ENCODE measurements at regions not wholly inside any gene's neighbourhood (a gene's known extent, or its start where the extent isn't known, plus 50 kb on each side); places are given as distances from the start of the nearest gene placed in this dataset.

DNA sequence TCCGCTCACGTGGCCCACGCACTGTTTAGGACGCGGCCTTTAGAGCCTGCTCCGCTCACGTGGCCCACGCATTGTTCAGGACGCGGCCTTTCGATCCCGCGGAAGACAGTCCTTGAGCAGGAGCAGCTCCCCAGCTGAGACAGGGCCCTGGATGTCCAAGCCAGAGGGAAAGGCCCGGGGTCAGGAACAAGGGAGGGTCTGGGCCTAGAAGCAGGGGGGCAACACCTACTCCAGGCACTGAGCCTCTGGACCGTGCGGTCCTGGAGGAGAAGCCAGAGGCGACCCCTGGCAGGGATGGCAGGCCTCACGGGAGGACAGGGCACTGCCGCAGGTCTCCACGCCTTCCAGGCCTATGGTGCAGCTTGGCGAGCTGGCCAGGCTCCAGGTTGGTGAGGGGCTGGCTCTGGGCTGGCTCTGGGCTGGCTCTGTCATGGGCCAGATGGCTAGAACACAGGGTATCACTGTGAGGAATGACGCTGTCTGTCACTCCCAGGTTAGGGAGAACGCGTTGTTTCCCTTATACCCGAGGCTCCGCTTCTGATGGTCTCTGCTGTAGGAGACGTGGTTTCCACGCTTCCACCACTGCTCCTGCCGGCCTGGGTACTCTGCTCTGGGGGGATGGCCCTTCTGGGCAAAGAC is 341.7 kb downstream of the TMEM121 start:
- TF ChIP-seq TCF4 (CRISPR knock-in tag; IDR thresholded peaks at IDR 0.05; ENCODE audit: borderline replicate concordance) (no peak), SNAI2 (CRISPR knock-in tag; IDR thresholded peaks at IDR 0.05) (no peak), RARB (CRISPR knock-in tag; IDR thresholded peaks at IDR 0.05) (no peak), ZFP3 (CRISPR knock-in tag; IDR thresholded peaks at IDR 0.05) (no peak), ZNF70 (CRISPR knock-in tag; IDR thresholded peaks at IDR 0.05) (no peak), ZNF565 (CRISPR knock-in tag; conservative IDR thresholded peaks at IDR 0.05; ENCODE audit: low read depth) (no peak), ARNTL (CRISPR knock-in tag; IDR thresholded peaks at IDR 0.05; ENCODE audit: borderline replicate concordance, low read depth) (no peak), CSDC2 (CRISPR knock-in tag; IDR thresholded peaks at IDR 0.05) (no peak), BACH2 (CRISPR knock-in tag; IDR thresholded peaks at IDR 0.05; ENCODE audit: borderline replicate concordance) (no peak), TOX (CRISPR knock-in tag; IDR thresholded peaks at IDR 0.05; ENCODE audit: borderline replicate concordance) (no peak), PPARA (CRISPR knock-in tag; IDR thresholded peaks at IDR 0.05; ENCODE audit: borderline replicate concordance) (no peak), ISL1 (CRISPR knock-in tag; IDR thresholded peaks at IDR 0.05) (no peak)
- TF ChIP-seq, protein P1, sequence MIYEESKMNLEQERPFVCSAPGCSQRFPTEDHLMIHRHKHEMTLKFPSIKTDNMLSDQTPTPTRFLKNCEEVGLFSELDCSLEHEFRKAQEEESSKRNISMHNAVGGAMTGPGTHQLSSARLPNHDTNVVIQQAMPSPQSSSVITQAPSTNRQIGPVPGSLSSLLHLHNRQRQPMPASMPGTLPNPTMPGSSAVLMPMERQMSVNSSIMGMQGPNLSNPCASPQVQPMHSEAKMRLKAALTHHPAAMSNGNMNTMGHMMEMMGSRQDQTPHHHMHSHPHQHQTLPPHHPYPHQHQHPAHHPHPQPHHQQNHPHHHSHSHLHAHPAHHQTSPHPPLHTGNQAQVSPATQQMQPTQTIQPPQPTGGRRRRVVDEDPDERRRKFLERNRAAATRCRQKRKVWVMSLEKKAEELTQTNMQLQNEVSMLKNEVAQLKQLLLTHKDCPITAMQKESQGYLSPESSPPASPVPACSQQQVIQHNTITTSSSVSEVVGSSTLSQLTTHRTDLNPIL (CRISPR knock-in tag; IDR thresholded peaks at IDR 0.05; ENCODE audit: low read depth), result no peak
- TF ChIP-seq, protein P2, sequence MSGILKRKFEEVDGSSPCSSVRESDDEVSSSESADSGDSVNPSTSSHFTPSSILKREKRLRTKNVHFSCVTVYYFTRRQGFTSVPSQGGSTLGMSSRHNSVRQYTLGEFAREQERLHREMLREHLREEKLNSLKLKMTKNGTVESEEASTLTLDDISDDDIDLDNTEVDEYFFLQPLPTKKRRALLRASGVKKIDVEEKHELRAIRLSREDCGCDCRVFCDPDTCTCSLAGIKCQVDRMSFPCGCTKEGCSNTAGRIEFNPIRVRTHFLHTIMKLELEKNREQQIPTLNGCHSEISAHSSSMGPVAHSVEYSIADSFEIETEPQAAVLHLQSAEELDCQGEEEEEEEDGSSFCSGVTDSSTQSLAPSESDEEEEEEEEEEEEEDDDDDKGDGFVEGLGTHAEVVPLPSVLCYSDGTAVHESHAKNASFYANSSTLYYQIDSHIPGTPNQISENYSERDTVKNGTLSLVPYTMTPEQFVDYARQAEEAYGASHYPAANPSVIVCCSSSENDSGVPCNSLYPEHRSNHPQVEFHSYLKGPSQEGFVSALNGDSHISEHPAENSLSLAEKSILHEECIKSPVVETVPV (CRISPR knock-in tag; IDR thresholded peaks at IDR 0.05), result no peak
- ATAC-seq, result no peak

DNA sequence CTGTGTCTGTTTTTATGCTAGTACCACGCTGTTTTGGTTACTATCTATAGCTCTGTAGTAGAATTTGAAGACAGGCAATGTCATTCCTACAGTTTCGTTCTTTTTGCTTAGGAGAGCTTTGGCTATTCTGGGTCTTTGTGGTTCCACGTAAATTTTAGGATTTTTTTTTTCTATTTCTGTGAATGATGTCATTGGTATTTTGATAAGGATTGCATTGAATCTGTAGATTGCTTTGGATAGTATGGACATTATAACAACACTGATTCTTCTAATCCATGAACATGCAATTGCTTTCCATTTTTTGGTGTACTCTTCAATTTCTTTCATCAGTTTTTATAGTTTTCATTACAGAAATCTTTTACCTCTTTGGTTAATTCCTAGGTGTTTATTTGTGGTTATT is 345.2 kb downstream of the TMEM121 start:
- ATAC-seq, result no peak
- no peak for TF ChIP-seq ZFP30 (CRISPR knock-in tag; IDR thresholded peaks at IDR 0.05)
- no peak for TF ChIP-seq ZNF70 (CRISPR knock-in tag; IDR thresholded peaks at IDR 0.05)
- TF ChIP-seq ZC3H10 (CRISPR knock-in tag; IDR thresholded peaks at IDR 0.05), result no peak
- TF ChIP-seq, protein P2 (CRISPR knock-in tag; IDR thresholded peaks at IDR 0.05), result no peak

DNA sequence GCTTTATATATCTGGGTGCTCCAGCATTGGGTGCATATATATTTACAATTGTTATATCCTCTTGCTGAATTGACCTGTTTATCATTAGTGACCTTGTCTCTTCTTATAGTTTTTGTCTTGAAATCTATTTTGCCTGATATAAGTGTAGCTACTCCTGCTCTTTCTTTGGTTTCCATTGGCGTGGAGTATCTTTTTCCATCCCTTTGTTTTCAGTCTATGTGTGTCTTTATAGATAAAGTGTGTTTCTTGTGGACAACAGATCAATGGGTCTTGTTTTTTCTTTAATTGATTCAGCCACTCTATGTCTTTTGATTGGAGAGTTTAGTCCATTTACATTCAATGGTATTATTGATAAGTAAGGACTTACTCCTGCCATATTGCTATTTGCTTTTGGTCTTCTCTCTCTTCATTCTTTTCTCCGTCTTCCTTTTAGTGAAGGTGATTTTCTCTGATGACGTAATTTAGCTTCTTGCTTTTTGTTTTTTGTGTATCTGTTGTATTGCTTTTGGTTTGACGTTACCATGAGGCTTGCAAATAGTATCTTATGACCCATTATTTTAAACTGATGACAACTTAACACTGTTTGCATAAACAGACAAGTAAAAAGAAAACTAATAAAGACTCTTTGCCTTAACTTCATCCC is 347.6 kb downstream of the TMEM121 start:
- TF ChIP-seq ZNF565 (CRISPR knock-in tag; conservative IDR thresholded peaks at IDR 0.05; ENCODE audit: low read depth), result no peak
- TF ChIP-seq, protein P3, sequence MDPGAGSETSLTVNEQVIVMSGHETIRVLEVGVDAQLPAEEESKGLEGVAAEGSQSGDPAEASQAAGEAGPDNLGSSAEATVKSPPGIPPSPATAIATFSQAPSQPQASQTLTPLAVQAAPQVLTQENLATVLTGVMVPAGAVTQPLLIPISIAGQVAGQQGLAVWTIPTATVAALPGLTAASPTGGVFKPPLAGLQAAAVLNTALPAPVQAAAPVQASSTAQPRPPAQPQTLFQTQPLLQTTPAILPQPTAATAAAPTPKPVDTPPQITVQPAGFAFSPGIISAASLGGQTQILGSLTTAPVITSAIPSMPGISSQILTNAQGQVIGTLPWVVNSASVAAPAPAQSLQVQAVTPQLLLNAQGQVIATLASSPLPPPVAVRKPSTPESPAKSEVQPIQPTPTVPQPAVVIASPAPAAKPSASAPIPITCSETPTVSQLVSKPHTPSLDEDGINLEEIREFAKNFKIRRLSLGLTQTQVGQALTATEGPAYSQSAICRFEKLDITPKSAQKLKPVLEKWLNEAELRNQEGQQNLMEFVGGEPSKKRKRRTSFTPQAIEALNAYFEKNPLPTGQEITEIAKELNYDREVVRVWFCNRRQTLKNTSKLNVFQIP (CRISPR knock-in tag; IDR thresholded peaks at IDR 0.05; ENCODE audit: borderline replicate concordance, low read depth), result no peak
- no peak for TF ChIP-seq ZC3H10 (CRISPR knock-in tag; IDR thresholded peaks at IDR 0.05)
- TF ChIP-seq SNAI2 (CRISPR knock-in tag; IDR thresholded peaks at IDR 0.05), result no peak
- no peak for TF ChIP-seq ZFP30 (CRISPR knock-in tag; IDR thresholded peaks at IDR 0.05)
- TF ChIP-seq ZNF8 (CRISPR knock-in tag; IDR thresholded peaks at IDR 0.05), result no peak
- TF ChIP-seq, protein P2 (CRISPR knock-in tag; IDR thresholded peaks at IDR 0.05), result no peak
- TF ChIP-seq ARNTL (CRISPR knock-in tag; IDR thresholded peaks at IDR 0.05; ENCODE audit: borderline replicate concordance, low read depth), result no peak
- TF ChIP-seq ZFP3 (CRISPR knock-in tag; IDR thresholded peaks at IDR 0.05), result no peak
- TF ChIP-seq TCF4 (CRISPR knock-in tag; IDR thresholded peaks at IDR 0.05; ENCODE audit: borderline replicate concordance), result no peak
- no peak for ATAC-seq

DNA sequence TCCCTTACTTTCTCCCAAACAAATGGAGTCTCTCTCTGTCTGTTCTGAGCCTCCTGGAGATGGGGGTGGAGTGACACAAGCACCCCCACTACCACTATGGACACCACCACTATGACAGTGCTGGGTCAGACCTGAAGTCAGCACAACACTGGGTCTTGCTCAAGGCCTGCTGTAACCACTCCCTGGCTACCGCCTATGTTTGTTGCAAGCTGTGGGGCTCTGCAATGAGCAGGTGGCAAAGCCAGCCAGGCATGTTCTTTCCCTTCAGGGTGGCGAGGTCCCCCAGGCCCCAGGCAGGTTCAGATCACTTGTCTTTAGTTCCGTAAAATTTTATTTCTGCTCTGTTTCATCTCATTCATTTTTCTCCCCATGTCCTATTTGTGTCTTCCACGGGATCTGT is 349.8 kb downstream of the TMEM121 start:
- no peak for ATAC-seq
- TF ChIP-seq, protein P4, sequence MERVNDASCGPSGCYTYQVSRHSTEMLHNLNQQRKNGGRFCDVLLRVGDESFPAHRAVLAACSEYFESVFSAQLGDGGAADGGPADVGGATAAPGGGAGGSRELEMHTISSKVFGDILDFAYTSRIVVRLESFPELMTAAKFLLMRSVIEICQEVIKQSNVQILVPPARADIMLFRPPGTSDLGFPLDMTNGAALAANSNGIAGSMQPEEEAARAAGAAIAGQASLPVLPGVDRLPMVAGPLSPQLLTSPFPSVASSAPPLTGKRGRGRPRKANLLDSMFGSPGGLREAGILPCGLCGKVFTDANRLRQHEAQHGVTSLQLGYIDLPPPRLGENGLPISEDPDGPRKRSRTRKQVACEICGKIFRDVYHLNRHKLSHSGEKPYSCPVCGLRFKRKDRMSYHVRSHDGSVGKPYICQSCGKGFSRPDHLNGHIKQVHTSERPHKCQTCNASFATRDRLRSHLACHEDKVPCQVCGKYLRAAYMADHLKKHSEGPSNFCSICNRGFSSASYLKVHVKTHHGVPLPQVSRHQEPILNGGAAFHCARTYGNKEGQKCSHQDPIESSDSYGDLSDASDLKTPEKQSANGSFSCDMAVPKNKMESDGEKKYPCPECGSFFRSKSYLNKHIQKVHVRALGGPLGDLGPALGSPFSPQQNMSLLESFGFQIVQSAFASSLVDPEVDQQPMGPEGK (CRISPR knock-in tag; IDR thresholded peaks at IDR 0.05; ENCODE audit: borderline replicate concordance), result no peak
- TF ChIP-seq ISL1 (CRISPR knock-in tag; IDR thresholded peaks at IDR 0.05) (no peak), BACH2 (CRISPR knock-in tag; IDR thresholded peaks at IDR 0.05; ENCODE audit: borderline replicate concordance) (no peak), ZFP3 (CRISPR knock-in tag; IDR thresholded peaks at IDR 0.05) (no peak), TCF4 (CRISPR knock-in tag; IDR thresholded peaks at IDR 0.05; ENCODE audit: borderline replicate concordance) (no peak), RARB (CRISPR knock-in tag; IDR thresholded peaks at IDR 0.05) (no peak), ESRRG (CRISPR knock-in tag; IDR thresholded peaks at IDR 0.05) (no peak), OSR1 (CRISPR knock-in tag; IDR thresholded peaks at IDR 0.05) (no peak), TOX (CRISPR knock-in tag; IDR thresholded peaks at IDR 0.05; ENCODE audit: borderline replicate concordance) (no peak)
- TF ChIP-seq, protein P5, sequence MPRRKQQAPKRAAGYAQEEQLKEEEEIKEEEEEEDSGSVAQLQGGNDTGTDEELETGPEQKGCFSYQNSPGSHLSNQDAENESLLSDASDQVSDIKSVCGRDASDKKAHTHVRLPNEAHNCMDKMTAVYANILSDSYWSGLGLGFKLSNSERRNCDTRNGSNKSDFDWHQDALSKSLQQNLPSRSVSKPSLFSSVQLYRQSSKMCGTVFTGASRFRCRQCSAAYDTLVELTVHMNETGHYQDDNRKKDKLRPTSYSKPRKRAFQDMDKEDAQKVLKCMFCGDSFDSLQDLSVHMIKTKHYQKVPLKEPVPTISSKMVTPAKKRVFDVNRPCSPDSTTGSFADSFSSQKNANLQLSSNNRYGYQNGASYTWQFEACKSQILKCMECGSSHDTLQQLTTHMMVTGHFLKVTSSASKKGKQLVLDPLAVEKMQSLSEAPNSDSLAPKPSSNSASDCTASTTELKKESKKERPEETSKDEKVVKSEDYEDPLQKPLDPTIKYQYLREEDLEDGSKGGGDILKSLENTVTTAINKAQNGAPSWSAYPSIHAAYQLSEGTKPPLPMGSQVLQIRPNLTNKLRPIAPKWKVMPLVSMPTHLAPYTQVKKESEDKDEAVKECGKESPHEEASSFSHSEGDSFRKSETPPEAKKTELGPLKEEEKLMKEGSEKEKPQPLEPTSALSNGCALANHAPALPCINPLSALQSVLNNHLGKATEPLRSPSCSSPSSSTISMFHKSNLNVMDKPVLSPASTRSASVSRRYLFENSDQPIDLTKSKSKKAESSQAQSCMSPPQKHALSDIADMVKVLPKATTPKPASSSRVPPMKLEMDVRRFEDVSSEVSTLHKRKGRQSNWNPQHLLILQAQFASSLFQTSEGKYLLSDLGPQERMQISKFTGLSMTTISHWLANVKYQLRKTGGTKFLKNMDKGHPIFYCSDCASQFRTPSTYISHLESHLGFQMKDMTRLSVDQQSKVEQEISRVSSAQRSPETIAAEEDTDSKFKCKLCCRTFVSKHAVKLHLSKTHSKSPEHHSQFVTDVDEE (CRISPR knock-in tag; IDR thresholded peaks at IDR 0.05), result no peak
